PFSK-1 (cell line): ENCODE measurements at regions not wholly inside any gene's neighbourhood (a gene's known extent, or its start where the extent isn't known, plus 50 kb on each side); places are given as distances from the start of the nearest gene placed in this dataset.

Source experiments
- POLR2AphosphoS5 ChIP-seq: IDR thresholded peaks from 2 replicates; pipeline ENCODE4 v1.6.1; 2012; ENCODE audit warnings: low read depth, mild to moderate bottlenecking, control low read depth, low read length, moderate library complexity
- REST ChIP-seq, 2 experiments: IDR thresholded peaks; 2 replicates each; pipeline versions ENCODE4 v1.6.1 to v1.8.0; 2011 to 2012; ENCODE audit warnings: low read depth in 2 of 2, low read length in 2 of 2, control low read depth in 1 of 2, inconsistent platforms in 1 of 2, mild to moderate bottlenecking in 1 of 2, moderate library complexity in 1 of 2; ENCODE audit not compliant: insufficient read depth in 1 of 2
- SIN3A ChIP-seq: IDR thresholded peaks from 2 replicates; pipeline ENCODE4 v1.6.1; 2012; ENCODE audit warnings: mild to moderate bottlenecking, low read length, moderate library complexity, borderline replicate concordance; ENCODE audit not compliant: insufficient read depth

DNA sequence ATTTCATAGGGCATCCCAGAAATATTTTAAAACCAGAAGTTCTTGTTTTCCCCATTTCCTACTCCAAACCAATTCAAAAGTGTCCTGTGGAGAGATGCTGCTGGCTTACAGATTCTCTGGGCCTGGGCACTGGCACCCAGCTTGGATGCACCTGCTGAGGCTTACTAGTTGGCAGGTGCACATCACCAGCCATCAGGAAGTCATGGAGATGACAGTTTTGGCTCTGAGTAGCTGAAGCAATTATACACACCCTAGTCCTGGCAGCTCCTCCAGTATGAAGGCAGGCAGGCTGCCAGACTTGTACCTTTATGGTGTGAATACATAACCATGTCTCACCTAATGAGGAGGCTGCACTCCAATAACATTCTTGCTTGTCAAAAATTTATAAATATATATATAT lies 276.6 kb upstream of the GHITM start:
- no peak for TF ChIP-seq POLR2AphosphoS5
- TF ChIP-seq REST (IDR thresholded peaks at IDR 0.05; ENCODE audit: insufficient read depth in 1 of 2, low read depth in 2 of 2, low read length in 2 of 2): no peak
- no peak for TF ChIP-seq SIN3A
